Uterus (tissue), 3 donors: ENCODE measurements at regions not wholly inside any gene's neighbourhood (a gene's known extent, or its start where the extent isn't known, plus 50 kb on each side); places are given as distances from the start of the nearest gene placed in this dataset.
A peak's percentile ranks its signal among the peaks of the same experiment; 100 is the strongest.

Experiments used
- DNase-seq, 2 donors: peaks; one replicate each; pipeline ENCODE4 v3.0.0-alpha.2; 2019 to 2020
- H3K27ac ChIP-seq, 2 donors: fragments of 200-600 bp; sonication (generic); 1 replicate in 1 of 2; 2 replicates in 1 of 2; pipeline ENCODE4 v1.5.1; 2016 to 2018
- H3K27me3 ChIP-seq, 2 donors: fragments of 200-600 bp; sonication (generic); one replicate each; pipeline ENCODE4 v1.5.1; 2018 to 2019; ENCODE audit warnings: control low read depth in 1 of 2
- H3K36me3 ChIP-seq, 2 donors: fragments of 200-600 bp; sonication (generic); one replicate each; pipeline ENCODE4 v1.5.1; 2019; ENCODE audit warnings: control low read depth in 1 of 2
- H3K4me1 ChIP-seq, 2 donors: fragments of 200-600 bp; sonication (generic); one replicate each; pipeline ENCODE4 v1.5.1; 2018 to 2019; ENCODE audit warnings: control low read depth in 1 of 2
- H3K4me3 ChIP-seq, 2 donors: fragments of 200-600 bp; sonication (generic); 1 replicate in 1 of 2; 2 replicates in 1 of 2; pipeline ENCODE4 v1.5.1; 2018 to 2019; ENCODE audit warnings: mild to moderate bottlenecking in 1 of 2
- H3K9me3 ChIP-seq, 2 donors: fragments of 200-600 bp; sonication (generic); one replicate each; pipeline ENCODE4 v1.5.1; 2019; ENCODE audit warnings: control low read depth in 1 of 2
- POLR2A ChIP-seq, 2 donors: fragments of 450-650 bp; IDR thresholded peaks; one replicate each; pipeline ENCODE4 v1.6.1; 2016; ENCODE audit warnings: antibody characterized with exemption in 2 of 2, mild to moderate bottlenecking in 1 of 2, moderate library complexity in 1 of 2
- intact Hi-C: fragments of 100-400 bp; cut with DNase I; formaldehyde crosslinking; loops from one replicate; pipeline ENCODE4 v1.15.1; 2023; ENCODE audit warnings: low total_unique reads
- TF ChIP-seq, protein P1 (sequence below), 4 experiments: fragments of 200-600 bp in 2 of 4; fragments of 450-650 bp in 2 of 4; sonication (generic) in 2 of 4; IDR thresholded peaks; one replicate each; pipeline ENCODE4 v1.5.1; 2016 to 2019; ENCODE audit warnings: antibody characterized with exemption in 4 of 4, mild to moderate bottlenecking in 2 of 4, moderate library complexity in 1 of 4
- donor health status: DM: yes; HTN: yes; CAD: no.

DNA sequence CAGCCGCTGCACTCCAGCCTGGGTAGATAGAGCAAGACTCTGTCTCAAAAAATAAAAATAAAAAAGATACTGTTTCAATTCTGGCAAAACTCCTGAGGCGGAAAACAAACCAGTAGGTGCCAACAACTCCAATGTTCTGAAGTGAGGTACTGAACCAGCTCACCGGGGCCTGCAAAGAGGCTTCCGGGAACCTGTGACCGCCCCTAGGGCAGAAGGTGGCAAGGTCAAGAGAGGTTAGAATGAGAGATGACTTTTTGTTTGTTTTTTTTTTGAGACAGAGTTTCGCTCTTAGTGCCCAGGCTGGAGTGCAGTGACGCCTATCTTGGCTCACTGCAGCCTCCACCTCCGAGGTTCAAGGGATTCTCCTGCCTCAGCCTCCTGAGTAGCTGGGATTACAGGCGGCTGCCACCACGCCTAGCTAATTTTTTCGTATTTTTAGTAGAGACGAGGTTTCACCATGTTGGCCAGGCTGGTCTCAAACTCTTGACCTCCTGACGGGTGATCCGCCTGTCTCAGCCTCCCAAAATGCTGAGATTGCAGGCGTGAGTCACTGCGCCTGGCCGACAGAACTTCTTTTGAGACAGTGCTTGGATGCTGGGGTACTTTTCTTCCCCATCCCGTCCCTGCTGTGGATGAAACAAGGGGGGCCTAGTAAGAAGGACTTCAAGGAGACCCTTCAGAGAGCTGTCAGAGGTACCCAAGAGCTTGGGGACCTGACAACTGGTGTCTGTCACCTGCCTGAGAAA lies 91.9 kb upstream of the SLC25A33 start:
- TF ChIP-seq, protein P1, sequence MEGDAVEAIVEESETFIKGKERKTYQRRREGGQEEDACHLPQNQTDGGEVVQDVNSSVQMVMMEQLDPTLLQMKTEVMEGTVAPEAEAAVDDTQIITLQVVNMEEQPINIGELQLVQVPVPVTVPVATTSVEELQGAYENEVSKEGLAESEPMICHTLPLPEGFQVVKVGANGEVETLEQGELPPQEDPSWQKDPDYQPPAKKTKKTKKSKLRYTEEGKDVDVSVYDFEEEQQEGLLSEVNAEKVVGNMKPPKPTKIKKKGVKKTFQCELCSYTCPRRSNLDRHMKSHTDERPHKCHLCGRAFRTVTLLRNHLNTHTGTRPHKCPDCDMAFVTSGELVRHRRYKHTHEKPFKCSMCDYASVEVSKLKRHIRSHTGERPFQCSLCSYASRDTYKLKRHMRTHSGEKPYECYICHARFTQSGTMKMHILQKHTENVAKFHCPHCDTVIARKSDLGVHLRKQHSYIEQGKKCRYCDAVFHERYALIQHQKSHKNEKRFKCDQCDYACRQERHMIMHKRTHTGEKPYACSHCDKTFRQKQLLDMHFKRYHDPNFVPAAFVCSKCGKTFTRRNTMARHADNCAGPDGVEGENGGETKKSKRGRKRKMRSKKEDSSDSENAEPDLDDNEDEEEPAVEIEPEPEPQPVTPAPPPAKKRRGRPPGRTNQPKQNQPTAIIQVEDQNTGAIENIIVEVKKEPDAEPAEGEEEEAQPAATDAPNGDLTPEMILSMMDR (IDR thresholded peaks at IDR 0.05), result no peak
- TF ChIP-seq POLR2A (IDR thresholded peaks at IDR 0.05), result no peak
- H3K4me3 ChIP-seq, result no peak overlapping the region
- H3K36me3 ChIP-seq, result no peaks in the 10 kb centered on the region
- peaks cover 0 to 14% of the 10 kb centered on the region in 2 donors for H3K4me1 ChIP-seq
- no peak overlapping the region for H3K27ac ChIP-seq
- no peaks in the 10 kb centered on the region for H3K9me3 ChIP-seq
- DNase-seq, result no peak
- intact Hi-C loops, result no loop called here
- no peaks in the 10 kb centered on the region for H3K27me3 ChIP-seq

DNA sequence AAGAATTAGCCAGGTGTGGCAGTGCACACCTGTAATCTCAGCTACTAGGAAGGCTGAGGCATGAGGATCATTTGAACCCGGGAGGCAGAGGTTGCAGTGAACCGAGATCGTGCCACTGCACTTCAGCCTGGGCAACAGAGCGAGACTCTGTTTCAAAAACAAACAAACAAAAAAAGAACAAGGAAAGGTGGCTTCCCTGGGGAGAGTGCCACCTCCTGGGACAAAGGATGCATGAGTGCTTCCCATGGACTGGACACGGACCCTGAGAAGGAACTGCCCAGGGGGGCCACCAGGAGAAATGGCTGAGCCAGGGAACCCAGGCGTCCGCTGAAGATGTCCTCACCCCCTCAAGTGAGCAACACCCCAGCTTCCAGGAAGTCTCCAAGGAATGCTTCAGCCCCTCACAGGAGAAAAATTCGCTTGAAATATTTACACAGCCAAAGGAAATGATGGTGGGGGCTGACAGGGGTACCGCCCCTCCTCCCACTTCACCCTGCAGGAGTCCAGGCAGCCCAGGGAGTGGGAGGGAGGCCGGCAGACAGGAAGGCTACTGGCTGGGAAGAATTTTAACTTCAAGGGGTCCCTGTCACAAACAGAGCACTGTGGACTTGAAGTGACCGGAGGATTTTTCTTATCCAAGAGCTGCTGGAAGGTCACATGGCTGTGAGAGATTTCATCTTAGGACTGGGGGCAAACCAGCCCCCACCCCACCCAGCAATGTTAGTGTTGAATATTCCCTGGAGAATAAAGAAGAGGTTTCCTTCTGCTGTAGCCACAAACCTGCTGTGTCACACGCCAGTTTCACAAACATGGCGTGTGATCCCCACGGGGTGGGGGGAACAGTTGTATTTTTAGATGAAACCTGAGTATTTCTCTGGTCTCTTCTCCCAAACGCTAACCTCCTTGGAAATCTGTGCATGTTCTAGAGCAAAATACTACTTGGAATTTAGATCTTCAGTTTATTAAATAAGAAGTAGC lies 90.8 kb upstream of the SLC25A33 start:
- Histone ChIP-seq H3K27me3 (no peaks in the 10 kb centered on the region), H3K4me3 (no peak overlapping the region), H3K36me3 (no peaks in the 10 kb centered on the region), H3K27ac (peak overlapping the region; percentile 41 to 59), H3K4me1 (peaks cover 0 to 10% of the 10 kb centered on the region in 2 donors), H3K9me3 (no peaks in the 10 kb centered on the region)
- no peak for TF ChIP-seq POLR2A (IDR thresholded peaks at IDR 0.05)
- TF ChIP-seq, protein P1 (IDR thresholded peaks at IDR 0.05), result no peak
- DNase-seq, result no peak
- intact Hi-C loops, result no loop called here

DNA sequence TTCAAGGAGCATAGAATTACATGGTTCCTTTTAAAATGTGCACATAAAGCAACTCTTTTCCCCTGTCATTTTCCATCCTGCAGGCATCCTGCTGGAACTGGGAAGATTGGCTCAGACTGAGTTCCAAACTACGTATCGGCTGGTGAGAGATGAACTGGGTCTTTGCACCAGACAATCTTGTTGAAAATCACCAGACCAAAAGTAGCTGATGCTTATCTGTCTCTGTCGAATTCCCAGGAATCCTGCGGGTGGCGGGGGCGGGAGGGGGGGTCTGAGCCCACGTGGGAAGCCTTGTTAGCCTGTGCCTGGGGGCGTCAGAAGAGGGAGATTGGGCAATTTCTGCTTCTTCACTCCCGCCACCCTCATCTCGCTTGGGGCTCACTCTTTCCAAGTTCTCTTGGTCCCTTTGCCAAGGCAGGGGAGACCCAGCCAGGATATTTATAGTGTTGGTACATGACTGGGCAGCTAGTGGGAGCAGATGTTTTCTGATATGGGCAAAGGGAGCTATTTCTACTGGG lies 90.1 kb upstream of the SLC25A33 start:
- no peaks in the 10 kb centered on the region for H3K36me3 ChIP-seq
- peak overlapping the region; percentile 41 to 59 for H3K27ac ChIP-seq
- peaks cover 0 to 10% of the 10 kb centered on the region in 2 donors for H3K4me1 ChIP-seq
- H3K9me3 ChIP-seq, result no peaks in the 10 kb centered on the region
- DNase-seq, result peak in 1 of 2 donors; percentile 43
- intact Hi-C loops, result no loop called here
- TF ChIP-seq, protein P1 (IDR thresholded peaks at IDR 0.05), result no peak
- no peak for TF ChIP-seq POLR2A (IDR thresholded peaks at IDR 0.05)
- no peaks in the 10 kb centered on the region for H3K27me3 ChIP-seq
- no peak overlapping the region for H3K4me3 ChIP-seq

DNA sequence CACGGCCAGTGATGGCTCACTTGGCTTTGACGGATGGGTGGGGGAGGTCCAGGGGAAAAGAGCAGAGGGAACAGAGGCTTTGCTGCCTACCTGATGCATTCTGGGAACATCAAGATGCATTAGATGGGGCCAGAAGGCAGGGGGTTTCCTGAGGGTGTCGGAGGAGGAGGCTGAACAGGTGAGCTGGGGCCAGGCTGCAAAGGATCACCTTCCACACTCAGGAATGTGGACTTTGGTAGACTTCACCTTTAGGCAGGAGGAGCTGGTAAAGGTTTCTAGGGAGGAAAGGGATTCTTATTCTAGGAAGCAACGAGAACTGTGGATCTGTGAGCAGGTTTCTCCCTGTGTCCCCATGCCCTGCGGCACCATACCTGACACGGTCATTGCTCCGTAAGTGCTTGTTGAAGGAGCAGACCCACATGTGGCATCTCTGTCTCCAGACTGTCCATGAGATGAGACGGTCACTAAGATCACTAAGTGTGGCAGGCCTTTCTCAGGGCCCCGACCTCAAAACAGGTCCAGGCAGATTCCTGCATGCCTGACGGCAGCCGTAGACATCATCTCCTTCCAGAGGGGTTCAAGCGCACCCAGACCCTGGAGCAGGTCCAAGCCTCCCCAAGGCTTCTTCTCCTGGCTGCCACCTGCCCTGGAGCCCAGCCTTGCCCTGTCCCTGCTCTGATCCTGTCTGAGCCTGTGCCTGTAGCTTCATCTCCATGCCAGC lies 89.1 kb upstream of the SLC25A33 start:
- DNase-seq, result no peak
- no peak for TF ChIP-seq POLR2A (IDR thresholded peaks at IDR 0.05)
- TF ChIP-seq, protein P1 (IDR thresholded peaks at IDR 0.05), result no peak
- no peaks in the 10 kb centered on the region for H3K36me3 ChIP-seq
- intact Hi-C loops, result loop anchor here (10.0 kb wide), 1 partner anchor 165 kb away; no protein-coding TSS in a partner anchor
- H3K9me3 ChIP-seq, result no peaks in the 10 kb centered on the region
- H3K27ac ChIP-seq, result peak overlapping the region; percentile 41 to 59
- no peaks in the 10 kb centered on the region for H3K27me3 ChIP-seq
- H3K4me3 ChIP-seq, result no peak overlapping the region
- H3K4me1 ChIP-seq, result peaks cover 0 to 10% of the 10 kb centered on the region in 2 donors
